H9 (cell line): ENCODE measurements at regions not wholly inside any gene's neighbourhood (a gene's known extent, or its start where the extent isn't known, plus 50 kb on each side); places are given as distances from the start of the nearest gene placed in this dataset.

Experiments used
- DNase-seq: peaks from one replicate; pipeline ENCODE4 v3.0.0-alpha.2; 2017
- H2AFZ ChIP-seq: one replicate; pipeline ENCODE4 v1.6.1; 2013; ENCODE audit warnings: mild to moderate bottlenecking, low read length, control low read depth, moderate library complexity
- H2AK5ac ChIP-seq: 2 replicates; pipeline ENCODE4 v1.6.1; 2013; ENCODE audit warnings: low read length, control low read depth, mixed read lengths; ENCODE audit not compliant: insufficient read length
- H2BK120ac ChIP-seq: one replicate; pipeline ENCODE4 v1.6.1; 2013; ENCODE audit warnings: low read depth, mild to moderate bottlenecking, low read length, control low read depth, inconsistent platforms; ENCODE audit not compliant: poor library complexity, severe bottlenecking
- H2BK12ac ChIP-seq: 2 replicates; pipeline ENCODE4 v1.6.1; 2013; ENCODE audit warnings: low read length, control low read depth, mixed read lengths, low read depth; ENCODE audit not compliant: insufficient read length
- H2BK15ac ChIP-seq: 2 replicates; pipeline ENCODE4 v1.6.1; 2013; ENCODE audit warnings: low read depth, low read length, control low read depth
- H2BK20ac ChIP-seq: one replicate; pipeline ENCODE4 v1.6.1; 2013; ENCODE audit warnings: low read depth, mild to moderate bottlenecking, low read length, control low read depth, inconsistent platforms; ENCODE audit not compliant: poor library complexity, severe bottlenecking
- H2BK5ac ChIP-seq: 2 replicates; pipeline ENCODE4 v1.6.1; 2013; ENCODE audit warnings: low read length, control low read depth, mixed read lengths; ENCODE audit not compliant: insufficient read length
- H3K14ac ChIP-seq: 2 replicates; pipeline ENCODE4 v1.6.1; 2013; ENCODE audit warnings: low read length, control low read depth; ENCODE audit not compliant: insufficient read depth
- H3K18ac ChIP-seq: 2 replicates; pipeline ENCODE4 v1.6.1; 2013; ENCODE audit warnings: low read depth, mild to moderate bottlenecking, mixed read lengths, low read length, control low read depth; ENCODE audit not compliant: insufficient read length
- H3K23ac ChIP-seq: 2 replicates; pipeline ENCODE4 v1.6.1; 2013; ENCODE audit warnings: low read length, control low read depth, mixed read lengths, low read depth; ENCODE audit not compliant: insufficient read length
- H3K23me2 ChIP-seq: 2 replicates; pipeline ENCODE4 v1.6.1; 2013; ENCODE audit warnings: low read depth, mild to moderate bottlenecking, mixed read lengths, low read length, control low read depth; ENCODE audit not compliant: insufficient read length, poor library complexity, severe bottlenecking
- H3K27ac ChIP-seq: 2 replicates; pipeline ENCODE4 v1.5.1; 2013; ENCODE audit warnings: low read length, control low read depth, mixed read lengths, low read depth; ENCODE audit not compliant: insufficient read length
- H3K27me3 ChIP-seq: 2 replicates; pipeline ENCODE4 v1.6.1; 2013; ENCODE audit warnings: low read length, control low read depth, inconsistent platforms; ENCODE audit not compliant: insufficient read depth
- H3K4ac ChIP-seq: 2 replicates; pipeline ENCODE4 v1.6.1; 2013; ENCODE audit warnings: low read depth, mild to moderate bottlenecking, control low read depth, inconsistent platforms, low read length, moderate library complexity
- H3K4me1 ChIP-seq: 2 replicates; pipeline ENCODE4 v1.6.1; 2013; ENCODE audit warnings: low read length, control low read depth, inconsistent platforms; ENCODE audit not compliant: insufficient read depth
- H3K4me2 ChIP-seq: 2 replicates; pipeline ENCODE4 v1.6.1; 2013; ENCODE audit warnings: low read length, control low read depth, mixed read lengths; ENCODE audit not compliant: insufficient read length, insufficient read depth
- H3K56ac ChIP-seq: 2 replicates; pipeline ENCODE4 v1.6.1; 2013; ENCODE audit warnings: low read depth, mild to moderate bottlenecking, mixed read lengths, low read length, control low read depth; ENCODE audit not compliant: insufficient read length
- H3K79me1 ChIP-seq: 2 replicates; pipeline ENCODE4 v1.6.1; 2013; ENCODE audit warnings: low read depth, mild to moderate bottlenecking, moderate library complexity, low read length, control low read depth, inconsistent platforms; ENCODE audit not compliant: insufficient read depth, poor library complexity, severe bottlenecking
- H3K79me2 ChIP-seq: 2 replicates; pipeline ENCODE4 v1.6.1; 2013; ENCODE audit warnings: low read length, control low read depth, inconsistent platforms; ENCODE audit not compliant: insufficient read depth
- H3K9ac ChIP-seq: 2 replicates; pipeline ENCODE4 v1.6.1; 2013; ENCODE audit warnings: low read length, control low read depth, mixed read lengths; ENCODE audit not compliant: insufficient read length; ENCODE audit errors: extremely low read depth
- H3K9me3 ChIP-seq: one replicate; pipeline ENCODE4 v1.6.1; 2013; ENCODE audit warnings: low read depth, low read length, inconsistent platforms; ENCODE audit not compliant: control insufficient read depth
- H3T11ph ChIP-seq: one replicate; pipeline ENCODE4 v1.6.1; 2013; ENCODE audit warnings: mild to moderate bottlenecking, low read length, control low read depth, inconsistent platforms
- H4K20me1 ChIP-seq: one replicate; pipeline ENCODE4 v1.6.1; 2013; ENCODE audit not compliant: control insufficient read depth, insufficient read length, insufficient read depth
- H4K5ac ChIP-seq: 2 replicates; pipeline ENCODE4 v1.6.1; 2013; ENCODE audit warnings: low read depth, mild to moderate bottlenecking, mixed read lengths, low read length, control low read depth; ENCODE audit not compliant: insufficient read length
- H4K8ac ChIP-seq: replicated peaks from 2 replicates; pipeline ENCODE4 v1.6.1; 2013; ENCODE audit warnings: low read length, control low read depth, mixed read lengths, low read depth; ENCODE audit not compliant: insufficient read length
- H4K91ac ChIP-seq: 2 replicates; pipeline ENCODE4 v1.6.1; 2013; ENCODE audit warnings: low read depth, mild to moderate bottlenecking, moderate library complexity, mixed read lengths, low read length, control low read depth; ENCODE audit not compliant: insufficient read length
- H3K27ac Mint-ChIP-seq, 3 experiments: 2 replicates in 2 of 3; 3 replicates in 1 of 3; pipeline ENCODE4 v1.8.0; 2020 to 2021; ENCODE audit warnings: mixed read lengths in 3 of 3, mild to moderate bottlenecking in 1 of 3, moderate library complexity in 1 of 3
- H3K27me3 Mint-ChIP-seq: 2 replicates; pipeline ENCODE4 v1.8.0; 2021; ENCODE audit warnings: low read depth, mild to moderate bottlenecking, moderate library complexity, mixed read lengths
- H3K36me3 Mint-ChIP-seq, 3 experiments: 2 replicates in 2 of 3; 3 replicates in 1 of 3; pipeline ENCODE4 v1.8.0; 2020 to 2021; ENCODE audit warnings: low read depth in 3 of 3, mixed read lengths in 3 of 3; ENCODE audit not compliant: insufficient read depth in 1 of 3
- H3K4me1 Mint-ChIP-seq, 2 experiments: 2 replicates each; pipeline ENCODE4 v1.8.0; 2020; ENCODE audit warnings: mixed read lengths in 2 of 2
- H3K4me3 Mint-ChIP-seq, 2 experiments: 2 replicates in 1 of 2; 3 replicates in 1 of 2; pipeline ENCODE4 v1.8.0; 2020 to 2021; ENCODE audit warnings: mild to moderate bottlenecking in 2 of 2, mixed read lengths in 2 of 2, moderate library complexity in 1 of 2
- H3K9me3 Mint-ChIP-seq, 2 experiments: 2 replicates in 1 of 2; 3 replicates in 1 of 2; pipeline ENCODE4 v1.8.0; 2020; ENCODE audit warnings: mild to moderate bottlenecking in 2 of 2, mixed read lengths in 2 of 2, moderate library complexity in 1 of 2
- CTCF ChIP-seq: fragments of 200-600 bp; sonication (generic); conservative IDR thresholded peaks from 3 replicates; pipeline ENCODE4 v1.8.0; 2021; ENCODE audit warnings: antibody characterized with exemption, mild to moderate bottlenecking
- WGBS: extraction: QIAGEN DNeasy Blood & Tissue Kit; methylation state at CpG from one replicate; pipeline ENCODE4 v1.1.7; 2013; ENCODE audit warnings: missing lambda C conversion rate, low lambda C conversion rate, mixed read lengths; ENCODE audit not compliant: insufficient read length; ENCODE audit errors: extremely low coverage; 5-methylcytosine and 5-hydroxymethylcytosine counted together

- Histone ChIP-seq H4K5ac (no peak overlapping the region), H2AK5ac (no peak overlapping the region), H3K18ac (no peak overlapping the region), H3K79me1 (no peaks in the 10 kb centered on the region), H3K56ac (no peak overlapping the region), H2BK120ac (no peak overlapping the region), H3K23me2 (no peaks in the 10 kb centered on the region), H2BK20ac (no peak overlapping the region), H3K79me2 (no peaks in the 10 kb centered on the region), H3K14ac (no peak overlapping the region), H3K27me3 (no peaks in the 10 kb centered on the region), H3K4me2 (no peak overlapping the region), H2AFZ (no peak overlapping the region), H3K4ac (no peak overlapping the region), H4K91ac (no peak overlapping the region), H2BK12ac (no peak overlapping the region), H2BK15ac (no peak overlapping the region), H3T11ph (no peak overlapping the region), H3K4me1 (no peaks in the 10 kb centered on the region), H4K8ac (no peak overlapping the region), H3K9ac (no peak overlapping the region), H3K27ac (no peak overlapping the region), H3K23ac (no peak overlapping the region), H3K9me3 (no peaks in the 10 kb centered on the region), H2BK5ac (no peak overlapping the region), H4K20me1 (no peaks in the 10 kb centered on the region)
- Mint-ChIP-seq H3K36me3 (no peaks in the 10 kb centered on the region; a peak in 1 of 7 replicates), H3K4me3 (no peak overlapping the region), H3K9me3 (no peaks in the 10 kb centered on the region; a peak in 1 of 5 replicates), H3K27ac (no peak overlapping the region), H3K4me1 (no peaks in the 10 kb centered on the region), H3K27me3 (no peaks in the 10 kb centered on the region)
- no CpG with 5 or more reads among the region's 3 CpGs for WGBS
- DNase-seq, result no peak
- TF ChIP-seq CTCF, result no peak
Measured at GRCh38 chr20:7240490-7240889, 473.0 kb downstream of the BMP2 start.
